SU-DHL-6 (cell line): ENCODE measurements at regions not wholly inside any gene's neighbourhood (a gene's known extent, or its start where the extent isn't known, plus 50 kb on each side); places are given as distances from the start of the nearest gene placed in this dataset.

Experiments used
- H2AFZ ChIP-seq: fragments of 200-600 bp; sonication (generic); 2 replicates; pipeline ENCODE4 v1.6.1; 2014; ENCODE audit warnings: low read depth, mild to moderate bottlenecking, moderate library complexity, mixed read lengths, antibody characterized with exemption, low read length; ENCODE audit not compliant: severe bottlenecking
- H3F3A ChIP-seq: fragments of 200-600 bp; shearing (Covaris generic); 2 replicates; pipeline ENCODE4 v1.6.0; 2016; ENCODE audit warnings: antibody characterized with exemption, mild to moderate bottlenecking; ENCODE audit not compliant: insufficient read depth
- H3K27ac ChIP-seq: fragments of 200-600 bp; sonication (generic); 2 replicates; pipeline ENCODE4 v1.5.1; 2016; ENCODE audit warnings: low read depth, mild to moderate bottlenecking, low read length, moderate library complexity, mixed read lengths
- H3K27me3 ChIP-seq: fragments of 200-600 bp; sonication (generic), shearing (Covaris generic); 2 replicates; pipeline ENCODE4 v1.6.0; 2014; ENCODE audit warnings: mild to moderate bottlenecking, low read length
- H3K36me3 ChIP-seq: fragments of 200-600 bp; sonication (generic); 2 replicates; pipeline ENCODE4 v1.6.1; 2014; ENCODE audit warnings: mild to moderate bottlenecking, low read length, mixed read lengths
- H3K4me2 ChIP-seq: fragments of 300-600, 200-600 bp; shearing (Covaris generic), sonication (generic); 2 replicates; pipeline ENCODE4 v1.6.0; 2014; ENCODE audit warnings: low read length, low read depth, mild to moderate bottlenecking; ENCODE audit not compliant: poor library complexity, severe bottlenecking
- H3K4me3 ChIP-seq: fragments of 200-600 bp; sonication (generic); 2 replicates; pipeline ENCODE4 v1.5.1; 2014; ENCODE audit warnings: antibody characterized with exemption, low read length, mild to moderate bottlenecking, mixed read lengths; ENCODE audit not compliant: insufficient read depth, poor library complexity, severe bottlenecking
- H3K79me2 ChIP-seq: fragments of 200-600 bp; sonication (generic); 2 replicates; pipeline ENCODE4 v1.6.1; 2014; ENCODE audit warnings: mild to moderate bottlenecking, low read length, moderate library complexity; ENCODE audit not compliant: insufficient read depth
- H3K9ac ChIP-seq: fragments of 200-600 bp; sonication (generic); 2 replicates; pipeline ENCODE4 v1.7.0; 2014; ENCODE audit warnings: mild to moderate bottlenecking, low read length
- H3K9me2 ChIP-seq: fragments of 200-600 bp; sonication (generic); replicated peaks from 2 replicates; pipeline ENCODE4 v1.6.1; 2014; ENCODE audit warnings: low read length; ENCODE audit not compliant: insufficient read depth
- H3K9me3 ChIP-seq: fragments of 200-600 bp; sonication (generic); 2 replicates; pipeline ENCODE4 v1.6.1; 2014; ENCODE audit warnings: low read length, mixed read lengths; ENCODE audit not compliant: insufficient read depth
- H4K20me1 ChIP-seq: fragments of 200-600 bp; sonication (generic); 2 replicates; pipeline ENCODE4 v1.6.1; 2014; ENCODE audit warnings: low read depth, mild to moderate bottlenecking, antibody characterized with exemption, low read length, moderate library complexity, mixed read lengths
- EZH2phosphoT487 ChIP-seq: fragments of 200-600 bp; sonication (generic), shearing (Covaris generic); conservative IDR thresholded peaks from 2 replicates; pipeline ENCODE4 v1.6.1; 2018; ENCODE audit warnings: mild to moderate bottlenecking, antibody characterized with exemption, low read length, moderate library complexity, mixed read lengths
- TF ChIP-seq, protein P1 (sequence below): fragments of 200-600 bp; sonication (generic); IDR thresholded peaks from one replicate; pipeline ENCODE4 v1.5.1; 2017; ENCODE audit warnings: antibody characterized with exemption, mild to moderate bottlenecking, low read length, moderate library complexity; ENCODE audit not compliant: insufficient read depth, poor library complexity, severe bottlenecking

DNA sequence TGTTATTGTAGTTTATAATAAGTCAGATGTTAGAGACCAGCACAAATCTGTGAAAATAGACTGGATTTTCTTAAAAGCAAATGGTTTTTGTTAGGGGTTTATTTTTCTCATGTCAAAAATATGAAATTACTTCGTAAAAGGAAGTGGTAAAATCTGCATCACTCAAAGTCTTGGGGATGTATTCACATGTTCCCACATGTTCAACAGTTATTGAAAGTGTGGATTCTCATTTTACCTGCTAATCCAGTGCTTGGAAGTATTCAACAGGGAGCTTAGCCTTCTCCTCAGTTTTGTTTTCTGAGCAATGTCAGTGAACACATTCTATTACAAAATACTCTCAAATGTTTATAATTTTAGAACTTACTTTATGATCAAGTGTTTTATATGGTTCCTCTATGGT lies 352.0 kb downstream of the SOX2 start:
- H3K9me3 ChIP-seq = no peaks in the 10 kb centered on the region
- H3K27me3 ChIP-seq = no peaks in the 10 kb centered on the region
- no peak overlapping the region for H3K27ac ChIP-seq
- H3F3A ChIP-seq = no peaks in the 10 kb centered on the region
- H3K4me3 ChIP-seq = no peak overlapping the region
- no peak for TF ChIP-seq EZH2phosphoT487
- TF ChIP-seq, protein P1, sequence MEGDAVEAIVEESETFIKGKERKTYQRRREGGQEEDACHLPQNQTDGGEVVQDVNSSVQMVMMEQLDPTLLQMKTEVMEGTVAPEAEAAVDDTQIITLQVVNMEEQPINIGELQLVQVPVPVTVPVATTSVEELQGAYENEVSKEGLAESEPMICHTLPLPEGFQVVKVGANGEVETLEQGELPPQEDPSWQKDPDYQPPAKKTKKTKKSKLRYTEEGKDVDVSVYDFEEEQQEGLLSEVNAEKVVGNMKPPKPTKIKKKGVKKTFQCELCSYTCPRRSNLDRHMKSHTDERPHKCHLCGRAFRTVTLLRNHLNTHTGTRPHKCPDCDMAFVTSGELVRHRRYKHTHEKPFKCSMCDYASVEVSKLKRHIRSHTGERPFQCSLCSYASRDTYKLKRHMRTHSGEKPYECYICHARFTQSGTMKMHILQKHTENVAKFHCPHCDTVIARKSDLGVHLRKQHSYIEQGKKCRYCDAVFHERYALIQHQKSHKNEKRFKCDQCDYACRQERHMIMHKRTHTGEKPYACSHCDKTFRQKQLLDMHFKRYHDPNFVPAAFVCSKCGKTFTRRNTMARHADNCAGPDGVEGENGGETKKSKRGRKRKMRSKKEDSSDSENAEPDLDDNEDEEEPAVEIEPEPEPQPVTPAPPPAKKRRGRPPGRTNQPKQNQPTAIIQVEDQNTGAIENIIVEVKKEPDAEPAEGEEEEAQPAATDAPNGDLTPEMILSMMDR = no peak
- H4K20me1 ChIP-seq = no peaks in the 10 kb centered on the region
- no peaks in the 10 kb centered on the region for H3K36me3 ChIP-seq
- H3K9ac ChIP-seq = no peak overlapping the region
- H2AFZ ChIP-seq = no peak overlapping the region
- no peaks in the 10 kb centered on the region for H3K79me2 ChIP-seq
- no peak overlapping the region for H3K4me2 ChIP-seq
- H3K9me2 ChIP-seq = no peaks in the 10 kb centered on the region

DNA sequence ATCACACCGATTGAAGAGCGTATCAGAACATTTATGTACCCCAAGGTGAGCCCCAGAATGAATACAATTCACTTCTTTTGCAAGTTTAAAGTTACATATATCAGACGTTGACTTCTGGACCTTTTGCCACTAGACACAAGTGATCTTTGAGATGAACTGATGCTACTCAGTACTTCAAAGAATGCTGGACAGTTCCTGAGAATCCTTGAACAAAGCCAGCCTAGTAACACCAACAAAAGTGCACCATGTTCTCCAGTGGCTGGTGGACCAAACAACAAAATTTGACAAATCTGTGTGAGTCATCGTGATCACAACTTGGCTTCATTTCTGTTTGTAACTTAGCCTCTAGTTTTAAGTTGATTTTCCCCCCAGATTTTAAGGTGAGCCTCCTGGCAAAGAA lies 355.7 kb downstream of the SOX2 start:
- Histone ChIP-seq H3K9ac (no peak overlapping the region), H3K27ac (no peak overlapping the region), H3K4me3 (no peak overlapping the region), H3K9me3 (no peaks in the 10 kb centered on the region), H3K27me3 (no peaks in the 10 kb centered on the region), H3K9me2 (no peaks in the 10 kb centered on the region), H3K79me2 (no peaks in the 10 kb centered on the region), H4K20me1 (no peaks in the 10 kb centered on the region), H3K36me3 (no peaks in the 10 kb centered on the region), H2AFZ (no peak overlapping the region), H3K4me2 (no peak overlapping the region), H3F3A (no peaks in the 10 kb centered on the region)
- no peak for TF ChIP-seq EZH2phosphoT487
- TF ChIP-seq, protein P1 = no peak

DNA sequence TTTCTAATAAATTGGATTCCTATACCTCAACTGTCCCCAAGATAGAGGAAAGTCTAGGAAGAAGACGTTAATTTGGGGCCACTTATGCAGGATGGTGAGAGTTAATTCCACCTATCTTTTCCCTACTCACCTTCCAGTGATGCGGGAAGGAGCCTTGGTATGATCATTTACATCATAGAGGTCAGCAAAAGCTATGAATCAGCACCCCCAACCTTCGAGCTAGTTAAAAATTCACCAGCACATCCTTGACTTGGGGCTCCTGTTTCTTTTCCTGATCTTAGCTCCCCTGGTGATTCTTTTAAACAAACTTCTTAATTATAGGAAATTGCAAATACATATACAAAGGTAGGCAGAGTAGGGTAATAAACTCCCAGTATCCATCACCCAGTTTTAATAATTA lies 366.6 kb downstream of the SOX2 start:
- H3K9me2 ChIP-seq = no peaks in the 10 kb centered on the region
- no peak for TF ChIP-seq EZH2phosphoT487
- TF ChIP-seq, protein P1 = no peak
- H2AFZ ChIP-seq = no peak overlapping the region
- H3K4me3 ChIP-seq = no peak overlapping the region
- no peaks in the 10 kb centered on the region for H3K36me3 ChIP-seq
- no peaks in the 10 kb centered on the region for H3F3A ChIP-seq
- H3K9ac ChIP-seq = no peak overlapping the region
- H3K27me3 ChIP-seq = no peaks in the 10 kb centered on the region
- no peaks in the 10 kb centered on the region for H3K79me2 ChIP-seq
- H4K20me1 ChIP-seq = no peaks in the 10 kb centered on the region
- H3K9me3 ChIP-seq = no peaks in the 10 kb centered on the region
- no peak overlapping the region for H3K4me2 ChIP-seq
- H3K27ac ChIP-seq = no peak overlapping the region

DNA sequence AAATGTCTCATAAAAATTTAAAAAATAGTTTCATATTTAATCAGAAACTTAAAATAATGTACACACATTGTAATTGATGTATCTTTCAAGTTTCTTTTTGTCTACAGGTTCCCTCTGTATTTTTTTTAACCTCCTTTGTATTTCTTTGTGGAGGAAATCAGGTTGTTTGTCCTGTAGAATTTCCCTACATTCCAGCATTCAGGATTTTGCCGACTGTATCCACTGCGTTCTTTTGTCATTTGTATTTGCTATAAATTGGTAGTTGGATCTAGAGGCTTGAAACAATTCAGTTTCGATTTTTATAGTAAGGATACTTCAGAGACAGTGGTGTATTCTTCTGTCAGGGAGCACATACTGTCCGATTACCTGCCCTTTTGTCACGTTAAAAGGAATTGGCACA lies 367.2 kb downstream of the SOX2 start:
- Histone ChIP-seq H3K36me3 (no peaks in the 10 kb centered on the region), H3K27me3 (no peaks in the 10 kb centered on the region), H3K9me3 (no peaks in the 10 kb centered on the region), H3K9ac (no peak overlapping the region), H2AFZ (no peak overlapping the region), H3K4me2 (no peak overlapping the region), H3K27ac (no peak overlapping the region), H3K9me2 (no peaks in the 10 kb centered on the region), H3F3A (no peaks in the 10 kb centered on the region), H3K79me2 (no peaks in the 10 kb centered on the region), H4K20me1 (no peaks in the 10 kb centered on the region), H3K4me3 (no peak overlapping the region)
- no peak for TF ChIP-seq EZH2phosphoT487
- TF ChIP-seq, protein P1 = no peak
